ENCODE measurements at regions not wholly inside any gene's neighbourhood (a gene's known extent, or its start where the extent isn't known, plus 50 kb on each side); places are given as distances from the start of the nearest gene placed in this dataset.

DNA sequence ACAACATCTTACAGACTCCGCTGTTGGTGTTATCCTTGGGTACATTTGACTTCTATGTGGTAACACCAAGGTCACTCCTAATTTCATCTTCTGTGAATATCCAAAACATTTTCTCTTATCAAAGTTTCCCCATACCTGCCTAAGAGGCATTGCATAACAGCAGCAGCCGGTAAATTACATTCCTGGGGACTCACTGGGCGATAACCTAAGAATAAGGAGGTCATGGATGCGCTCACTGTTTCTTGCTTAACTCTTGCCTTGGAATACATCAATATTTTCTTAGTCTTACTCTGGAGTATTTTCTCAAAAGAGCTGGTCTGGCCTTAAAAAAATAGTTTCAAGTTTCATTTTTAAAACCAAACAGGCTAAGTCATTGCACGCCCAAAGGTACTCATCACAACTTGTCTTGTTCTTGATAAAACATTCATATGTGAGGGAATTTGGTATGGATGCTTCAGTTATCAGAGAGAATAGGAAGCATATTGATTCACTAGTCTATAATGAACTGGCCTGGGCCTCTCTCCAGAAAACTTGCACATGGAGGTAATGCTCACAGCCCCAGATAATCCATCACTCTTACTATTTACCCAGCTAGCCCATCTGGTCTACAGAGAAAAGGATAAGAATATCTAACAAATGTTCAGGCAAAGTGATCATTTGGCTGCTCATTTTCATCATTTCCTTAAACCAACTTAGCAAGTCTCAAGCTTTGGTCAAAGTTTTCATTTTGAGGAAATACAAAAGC lies 235.0 kb upstream of the ERCC4 start:
- Histone ChIP-seq H3K18ac (ENCODE audit: insufficient read length, low read depth, low read length) (no peak overlapping the region), H3T11ph (ENCODE audit: low read length) (no peak overlapping the region), H2BK12ac (ENCODE audit: insufficient read length, low read depth, low read length) (no peak overlapping the region), H4K8ac (replicated peaks; ENCODE audit: insufficient read length, low read depth, low read length) (no peak overlapping the region), H3K4ac (ENCODE audit: low read depth, low read length) (no peak overlapping the region), H2AFZ (ENCODE audit: low read length) (no peak overlapping the region), H4K5ac (ENCODE audit: insufficient read length, low read depth, low read length) (no peak overlapping the region), H2BK5ac (ENCODE audit: insufficient read length, low read length) (no peak overlapping the region), H3K79me1 (ENCODE audit: insufficient read depth, low read depth, low read length, poor library complexity, severe bottlenecking) (no peaks in the 10 kb centered on the region), H2AK5ac (ENCODE audit: insufficient read length, low read length) (no peak overlapping the region), H3K27ac (ENCODE audit: insufficient read length, low read depth, low read length) (no peak overlapping the region), H4K91ac (ENCODE audit: insufficient read length, low read depth, low read length) (no peak overlapping the region), H3K56ac (ENCODE audit: insufficient read length, low read depth, low read length) (no peak overlapping the region), H3K4me1 (ENCODE audit: insufficient read depth, low read length) (no peaks in the 10 kb centered on the region), H2BK20ac (ENCODE audit: low read depth, low read length, poor library complexity, severe bottlenecking) (no peak overlapping the region), H3K27me3 (ENCODE audit: insufficient read depth, low read length) (no peaks in the 10 kb centered on the region), H3K23ac (ENCODE audit: insufficient read length, low read depth, low read length) (no peak overlapping the region), H2BK15ac (ENCODE audit: low read depth, low read length) (no peak overlapping the region), H3K14ac (ENCODE audit: insufficient read depth, low read length) (no peak overlapping the region), H3K4me2 (ENCODE audit: insufficient read depth, insufficient read length, low read length) (no peak overlapping the region), H4K20me1 (ENCODE audit: control insufficient read depth, insufficient read depth, insufficient read length) (no peaks in the 10 kb centered on the region), H3K79me2 (ENCODE audit: insufficient read depth, low read length) (no peaks in the 10 kb centered on the region), H3K9ac (ENCODE audit: extremely low read depth, insufficient read length, low read length) (no peak overlapping the region), H2BK120ac (ENCODE audit: low read depth, low read length, poor library complexity, severe bottlenecking) (no peak overlapping the region), H3K9me3 (ENCODE audit: control insufficient read depth, low read depth, low read length) (no peaks in the 10 kb centered on the region), H3K23me2 (ENCODE audit: insufficient read length, low read depth, low read length, poor library complexity, severe bottlenecking) (no peaks in the 10 kb centered on the region)
- Mint-ChIP-seq H3K4me1 (peaks cover 1 to 5% of the 10 kb centered on the region in 2 experiments; a peak in 1 of 4 replicates), H3K9me3 (no peaks in the 10 kb centered on the region), H3K36me3 (ENCODE audit: insufficient read depth in 1 of 3, low read depth in 3 of 3) (no peaks in the 10 kb centered on the region), H3K27ac (no peak overlapping the region), H3K27me3 (ENCODE audit: low read depth) (peaks cover 1% of the 10 kb centered on the region), H3K4me3 (no peak overlapping the region)
- WGBS (ENCODE audit: extremely low coverage, insufficient read length, low lambda C conversion rate) = no CpG with 5 or more reads among the region's 5 CpGs
- TF ChIP-seq, protein P1, sequence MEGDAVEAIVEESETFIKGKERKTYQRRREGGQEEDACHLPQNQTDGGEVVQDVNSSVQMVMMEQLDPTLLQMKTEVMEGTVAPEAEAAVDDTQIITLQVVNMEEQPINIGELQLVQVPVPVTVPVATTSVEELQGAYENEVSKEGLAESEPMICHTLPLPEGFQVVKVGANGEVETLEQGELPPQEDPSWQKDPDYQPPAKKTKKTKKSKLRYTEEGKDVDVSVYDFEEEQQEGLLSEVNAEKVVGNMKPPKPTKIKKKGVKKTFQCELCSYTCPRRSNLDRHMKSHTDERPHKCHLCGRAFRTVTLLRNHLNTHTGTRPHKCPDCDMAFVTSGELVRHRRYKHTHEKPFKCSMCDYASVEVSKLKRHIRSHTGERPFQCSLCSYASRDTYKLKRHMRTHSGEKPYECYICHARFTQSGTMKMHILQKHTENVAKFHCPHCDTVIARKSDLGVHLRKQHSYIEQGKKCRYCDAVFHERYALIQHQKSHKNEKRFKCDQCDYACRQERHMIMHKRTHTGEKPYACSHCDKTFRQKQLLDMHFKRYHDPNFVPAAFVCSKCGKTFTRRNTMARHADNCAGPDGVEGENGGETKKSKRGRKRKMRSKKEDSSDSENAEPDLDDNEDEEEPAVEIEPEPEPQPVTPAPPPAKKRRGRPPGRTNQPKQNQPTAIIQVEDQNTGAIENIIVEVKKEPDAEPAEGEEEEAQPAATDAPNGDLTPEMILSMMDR (conservative IDR thresholded peaks at IDR 0.05) = no peak
- DNase-seq = no peak
